ENCODE measurements at regions not wholly inside any gene's neighbourhood (a gene's known extent, or its start where the extent isn't known, plus 50 kb on each side); places are given as distances from the start of the nearest gene placed in this dataset.

DNA sequence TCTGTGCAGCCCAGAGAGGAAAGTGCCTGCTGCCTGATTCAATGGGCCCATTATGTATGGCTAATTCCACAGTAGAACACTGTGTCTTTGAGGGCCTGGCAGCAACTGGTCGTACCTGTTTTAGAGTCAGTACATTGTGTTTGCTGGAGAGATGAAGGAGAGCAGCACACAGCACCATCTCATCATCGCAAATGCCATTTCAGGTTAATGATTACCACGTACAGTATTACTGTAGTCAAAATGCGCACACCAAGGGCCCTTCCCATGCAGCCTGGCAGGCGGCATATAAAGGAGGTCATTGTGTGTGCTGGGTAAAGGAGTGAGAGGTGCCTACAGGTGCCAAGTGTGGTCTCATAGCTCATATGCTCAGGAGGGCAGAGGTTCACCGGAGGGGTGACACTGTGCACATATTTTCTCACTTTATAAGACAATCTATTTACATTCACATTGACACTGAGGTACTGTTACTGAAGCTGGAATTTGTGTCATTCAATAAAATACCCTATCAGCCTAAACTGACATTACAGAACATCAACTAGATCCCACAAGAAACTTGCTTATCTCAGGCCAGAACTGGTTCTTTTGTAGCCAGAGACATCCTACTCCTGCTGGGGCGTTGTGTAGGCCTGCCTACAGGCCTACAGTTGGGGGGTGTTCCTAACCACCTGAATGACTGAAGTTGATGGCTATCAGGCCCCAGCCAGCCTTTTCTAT, 90.4 kb downstream of the APIP start:
- no peak for TF ChIP-seq CTCF (conservative IDR thresholded peaks at IDR 0.05 in 1 of 2, IDR thresholded peaks at IDR 0.05 in 1 of 2; ENCODE audit: low read depth in 1 of 2, low read length in 2 of 2)
- no peak for TF ChIP-seq EZH2 (IDR thresholded peaks at IDR 0.05; ENCODE audit: low read length, missing control alignments)
